ENCODE measurements at regions not wholly inside any gene's neighbourhood (a gene's known extent, or its start where the extent isn't known, plus 50 kb on each side); places are given as distances from the start of the nearest gene placed in this dataset.

DNA sequence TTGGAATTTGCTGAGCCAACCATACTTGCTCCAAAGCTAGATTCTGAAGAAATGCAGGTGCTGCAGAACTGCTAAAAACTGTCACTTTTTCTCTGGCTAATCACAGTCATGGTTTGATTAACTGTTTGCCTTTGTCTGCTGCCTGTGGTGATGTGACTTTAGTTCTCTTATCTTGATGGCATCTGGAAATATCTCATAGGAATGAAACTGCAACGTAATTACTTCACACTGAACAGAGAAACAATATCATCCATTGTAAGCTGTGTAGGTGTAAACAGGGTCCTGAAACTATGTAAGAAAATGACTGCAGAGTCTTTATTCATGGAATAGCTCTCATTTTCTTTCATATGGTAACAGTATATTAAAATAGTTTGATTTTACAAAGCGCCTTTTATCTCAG lies 721.9 kb upstream of the HS3ST5 start:
- TF ChIP-seq, protein P1, sequence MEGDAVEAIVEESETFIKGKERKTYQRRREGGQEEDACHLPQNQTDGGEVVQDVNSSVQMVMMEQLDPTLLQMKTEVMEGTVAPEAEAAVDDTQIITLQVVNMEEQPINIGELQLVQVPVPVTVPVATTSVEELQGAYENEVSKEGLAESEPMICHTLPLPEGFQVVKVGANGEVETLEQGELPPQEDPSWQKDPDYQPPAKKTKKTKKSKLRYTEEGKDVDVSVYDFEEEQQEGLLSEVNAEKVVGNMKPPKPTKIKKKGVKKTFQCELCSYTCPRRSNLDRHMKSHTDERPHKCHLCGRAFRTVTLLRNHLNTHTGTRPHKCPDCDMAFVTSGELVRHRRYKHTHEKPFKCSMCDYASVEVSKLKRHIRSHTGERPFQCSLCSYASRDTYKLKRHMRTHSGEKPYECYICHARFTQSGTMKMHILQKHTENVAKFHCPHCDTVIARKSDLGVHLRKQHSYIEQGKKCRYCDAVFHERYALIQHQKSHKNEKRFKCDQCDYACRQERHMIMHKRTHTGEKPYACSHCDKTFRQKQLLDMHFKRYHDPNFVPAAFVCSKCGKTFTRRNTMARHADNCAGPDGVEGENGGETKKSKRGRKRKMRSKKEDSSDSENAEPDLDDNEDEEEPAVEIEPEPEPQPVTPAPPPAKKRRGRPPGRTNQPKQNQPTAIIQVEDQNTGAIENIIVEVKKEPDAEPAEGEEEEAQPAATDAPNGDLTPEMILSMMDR (IDR thresholded peaks at IDR 0.05): no peak
- TF ChIP-seq EP300 (IDR thresholded peaks at IDR 0.05) (no peak), POLR2A (IDR thresholded peaks at IDR 0.05) (no peak)
